ENCODE measurements at regions not wholly inside any gene's neighbourhood (a gene's known extent, or its start where the extent isn't known, plus 50 kb on each side); places are given as distances from the start of the nearest gene placed in this dataset.

DNA sequence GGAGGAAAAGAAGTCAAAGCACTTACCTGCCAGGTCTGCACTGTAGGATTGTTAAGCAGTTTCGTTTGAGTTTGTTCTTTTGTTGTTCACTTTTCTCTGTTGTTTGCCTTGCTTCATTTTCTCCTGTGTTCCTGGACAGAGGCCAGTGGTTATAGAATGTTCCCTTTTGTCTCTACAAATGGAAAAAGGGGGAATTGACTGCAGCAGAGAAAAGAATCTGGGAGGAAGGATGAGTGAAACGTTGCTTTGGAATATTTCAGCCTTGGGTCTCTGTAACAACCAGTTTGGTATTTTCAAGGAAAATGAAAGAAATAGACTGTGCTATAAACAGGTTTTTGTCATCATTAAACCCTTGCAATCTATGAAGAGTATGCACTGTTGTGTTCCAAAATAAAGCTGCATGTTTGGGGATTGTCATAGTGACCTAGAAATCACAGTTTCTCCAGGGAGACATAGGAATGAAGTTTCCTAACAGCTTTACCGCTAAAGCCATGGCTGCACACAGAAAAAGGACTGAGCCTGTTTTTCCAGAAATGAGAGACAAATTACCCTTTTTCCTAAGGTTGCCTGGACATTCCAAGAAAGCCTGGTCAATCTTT is 60.8 kb upstream of the HABP2 start:
- H3K4me3 ChIP-seq (replicated peaks in 1 of 3), result no peak overlapping the region
- TF ChIP-seq POLR2A (IDR thresholded peaks at IDR 0.05), result no peak
- TF ChIP-seq, protein P1, sequence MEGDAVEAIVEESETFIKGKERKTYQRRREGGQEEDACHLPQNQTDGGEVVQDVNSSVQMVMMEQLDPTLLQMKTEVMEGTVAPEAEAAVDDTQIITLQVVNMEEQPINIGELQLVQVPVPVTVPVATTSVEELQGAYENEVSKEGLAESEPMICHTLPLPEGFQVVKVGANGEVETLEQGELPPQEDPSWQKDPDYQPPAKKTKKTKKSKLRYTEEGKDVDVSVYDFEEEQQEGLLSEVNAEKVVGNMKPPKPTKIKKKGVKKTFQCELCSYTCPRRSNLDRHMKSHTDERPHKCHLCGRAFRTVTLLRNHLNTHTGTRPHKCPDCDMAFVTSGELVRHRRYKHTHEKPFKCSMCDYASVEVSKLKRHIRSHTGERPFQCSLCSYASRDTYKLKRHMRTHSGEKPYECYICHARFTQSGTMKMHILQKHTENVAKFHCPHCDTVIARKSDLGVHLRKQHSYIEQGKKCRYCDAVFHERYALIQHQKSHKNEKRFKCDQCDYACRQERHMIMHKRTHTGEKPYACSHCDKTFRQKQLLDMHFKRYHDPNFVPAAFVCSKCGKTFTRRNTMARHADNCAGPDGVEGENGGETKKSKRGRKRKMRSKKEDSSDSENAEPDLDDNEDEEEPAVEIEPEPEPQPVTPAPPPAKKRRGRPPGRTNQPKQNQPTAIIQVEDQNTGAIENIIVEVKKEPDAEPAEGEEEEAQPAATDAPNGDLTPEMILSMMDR (IDR thresholded peaks at IDR 0.05), result no peak
- intact Hi-C loops (cut with DNase I), result no loop called here
- no peaks in the 10 kb centered on the region for H3K36me3 ChIP-seq
- H3K9me3 ChIP-seq, result no peaks in the 10 kb centered on the region
- H3K4me1 ChIP-seq, result peaks cover 71 to 84% of the 10 kb centered on the region in 2 donors
- H3K27ac ChIP-seq, result peak overlapping the region in 2 of 3 donors; percentile 17 to 67
- H3K27me3 ChIP-seq, result no peaks in the 10 kb centered on the region
- no peak for DNase-seq
- WGBS, 2 donors, result 20 to 29% methylated on average over 3 of the region's 3 CpGs

GRCh38 chr10:113493195-113493594 is 59.7 kb upstream of the HABP2 start:
- H3K36me3 ChIP-seq, result no peaks in the 10 kb centered on the region
- no peak overlapping the region for H3K4me3 ChIP-seq (replicated peaks in 1 of 3)
- 93 to 96% methylated on average over 4 of the region's 4 CpGs for WGBS, 2 donors
- H3K4me1 ChIP-seq, result peaks cover 63 to 79% of the 10 kb centered on the region in 2 donors
- intact Hi-C loops (cut with DNase I), result no loop called here
- no peak for TF ChIP-seq POLR2A (IDR thresholded peaks at IDR 0.05)
- TF ChIP-seq, protein P1 (IDR thresholded peaks at IDR 0.05), result no peak
- no peaks in the 10 kb centered on the region for H3K27me3 ChIP-seq
- no peak for DNase-seq
- no peaks in the 10 kb centered on the region for H3K9me3 ChIP-seq
- H3K27ac ChIP-seq, result no peak overlapping the region

GRCh38 chr10:113493882-113494301 is 59.0 kb upstream of the HABP2 start:
- intact Hi-C loops (cut with DNase I), result no loop called here
- H3K27ac ChIP-seq, result no peak overlapping the region
- TF ChIP-seq, protein P1 (IDR thresholded peaks at IDR 0.05), result no peak
- no peak for TF ChIP-seq POLR2A (IDR thresholded peaks at IDR 0.05)
- 65 to 77% methylated on average over 5 of the region's 5 CpGs for WGBS, 2 donors
- no peak for DNase-seq
- no peaks in the 10 kb centered on the region for H3K36me3 ChIP-seq
- peaks cover 62 to 78% of the 10 kb centered on the region in 2 donors for H3K4me1 ChIP-seq
- no peaks in the 10 kb centered on the region for H3K9me3 ChIP-seq
- no peak overlapping the region for H3K4me3 ChIP-seq (replicated peaks in 1 of 3)
- no peaks in the 10 kb centered on the region for H3K27me3 ChIP-seq

- H3K9me3 ChIP-seq, result no peaks in the 10 kb centered on the region
- peaks cover 61 to 77% of the 10 kb centered on the region in 2 donors for H3K4me1 ChIP-seq
- peak in 1 of 2 donors; percentile 46 for DNase-seq
- 67 to 76% methylated on average over 7 of the region's 7 CpGs for WGBS, 2 donors
- no peaks in the 10 kb centered on the region for H3K27me3 ChIP-seq
- H3K4me3 ChIP-seq (replicated peaks in 1 of 3), result no peak overlapping the region
- H3K36me3 ChIP-seq, result no peaks in the 10 kb centered on the region
- intact Hi-C loops (cut with DNase I), result no loop called here
- TF ChIP-seq, protein P1 (IDR thresholded peaks at IDR 0.05), result no peak
- TF ChIP-seq POLR2A (IDR thresholded peaks at IDR 0.05), result no peak
- H3K27ac ChIP-seq, result no peak overlapping the region
Measured at GRCh38 chr10:113494761-113495160, 58.1 kb upstream of the HABP2 start.

GRCh38 chr10:113495553-113495952 is 57.3 kb upstream of the HABP2 start:
- no peaks in the 10 kb centered on the region for H3K27me3 ChIP-seq
- H3K9me3 ChIP-seq, result no peaks in the 10 kb centered on the region
- no peak overlapping the region for H3K27ac ChIP-seq
- H3K4me3 ChIP-seq (replicated peaks in 1 of 3), result no peak overlapping the region
- intact Hi-C loops (cut with DNase I), result no loop called here
- no peak for TF ChIP-seq POLR2A (IDR thresholded peaks at IDR 0.05)
- 92 to 93% methylated on average over 8 of the region's 8 CpGs for WGBS, 2 donors
- H3K4me1 ChIP-seq, result peaks cover 68 to 82% of the 10 kb centered on the region in 2 donors
- H3K36me3 ChIP-seq, result no peaks in the 10 kb centered on the region
- no peak for DNase-seq
